ENCODE measurements at regions not wholly inside any gene's neighbourhood (a gene's known extent, or its start where the extent isn't known, plus 50 kb on each side); places are given as distances from the start of the nearest gene placed in this dataset.
"Not testable (repeated sequence)": the region's sequence is repeated elsewhere in the genome, so short reads cannot be mapped to it uniquely, and the experiment has no call there.

DNA sequence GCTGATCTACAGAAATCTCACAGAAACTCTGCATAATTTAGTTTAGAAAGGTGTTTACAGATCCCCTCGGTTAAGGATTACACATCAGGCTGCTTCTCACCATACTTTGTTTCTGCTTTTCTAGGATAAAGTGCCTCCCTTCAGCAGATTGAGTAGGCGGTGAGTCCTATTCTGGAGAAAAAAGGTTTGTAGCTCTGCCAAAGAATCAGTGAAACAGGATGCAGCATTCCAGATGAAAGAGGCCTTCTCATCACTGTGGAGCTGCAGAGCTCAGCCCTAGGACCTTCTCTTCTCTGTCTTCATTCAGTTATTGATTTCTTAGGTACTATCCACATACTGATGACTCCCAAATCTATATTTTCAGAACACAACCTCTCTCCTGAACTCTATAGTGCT lies 155.5 kb upstream of the KRR1 start:
- no peak for DNase-seq (ENCODE audit: low spot score)

DNA sequence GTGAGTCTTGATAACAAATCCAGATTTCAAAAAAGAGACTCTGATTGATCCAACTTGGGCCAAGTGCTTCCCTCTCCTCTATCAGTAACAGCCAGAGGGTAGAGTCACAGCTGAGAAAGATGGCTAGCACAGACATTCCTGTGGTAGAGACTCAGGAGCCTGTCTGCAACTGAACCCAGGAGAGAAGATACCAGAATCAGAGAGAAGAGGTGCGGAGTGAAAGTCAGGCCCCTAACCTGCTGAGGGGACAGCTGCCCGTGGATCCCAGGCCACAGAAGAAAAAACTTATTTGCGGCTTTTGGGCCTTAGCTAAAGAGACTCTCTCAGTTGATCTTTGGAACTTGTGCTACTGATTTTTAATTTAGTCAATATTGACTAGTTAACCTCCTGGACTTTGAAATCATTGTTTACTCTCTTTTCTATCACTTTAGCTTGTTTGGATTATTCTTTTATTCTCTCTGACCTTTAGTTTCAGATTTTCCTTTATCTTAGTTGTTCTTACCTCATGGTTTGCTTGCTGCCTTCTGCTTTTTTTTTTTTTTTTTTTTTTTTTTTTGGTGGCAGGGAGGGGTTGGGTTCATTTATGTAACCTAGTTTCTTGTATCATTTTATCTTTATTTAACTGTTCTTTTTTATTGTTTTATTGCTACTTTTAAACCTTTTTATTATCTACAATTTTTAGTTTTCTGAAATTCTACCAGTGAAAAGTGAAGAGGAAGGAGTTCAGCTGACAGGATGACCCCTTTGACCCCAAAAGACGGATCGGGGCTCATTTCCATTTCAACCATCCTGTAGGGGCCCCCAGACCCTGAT lies 154.9 kb upstream of the KRR1 start:
- in situ Hi-C loops (cut with HindIII; ENCODE audit: low sequenced_read_pairs) = no loop called here
- DNase-seq (ENCODE audit: low spot score) = no peak

More for the DNA sequence above, 155.5 kb upstream of the KRR1 start:
- in situ Hi-C loops (cut with HindIII; ENCODE audit: low sequenced_read_pairs) = no loop called here

DNA sequence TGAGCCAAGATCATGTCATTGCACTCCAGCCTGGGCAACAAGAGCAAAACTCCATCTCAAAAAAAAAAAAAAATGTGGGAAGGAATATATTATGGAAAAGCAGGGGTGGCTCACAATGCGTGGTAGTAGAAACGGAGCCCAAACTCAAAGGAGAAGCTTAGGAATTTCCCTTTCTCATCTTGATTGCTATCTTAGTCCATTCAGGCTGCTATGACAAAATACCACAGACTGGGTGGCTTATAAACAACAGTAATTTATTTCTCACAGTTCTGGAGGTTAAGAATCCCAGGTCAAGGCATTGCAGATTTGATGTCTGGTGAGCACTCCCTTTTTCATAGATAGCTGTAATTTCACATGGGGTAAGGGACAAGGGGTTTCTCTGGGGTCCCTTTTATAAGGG lies 153.8 kb upstream of the KRR1 start:
- no peak for DNase-seq (ENCODE audit: low spot score)

GRCh38 chr12:75662511-75663159 lies 151.2 kb upstream of the KRR1 start:
- no peak for DNase-seq (ENCODE audit: low spot score)
- in situ Hi-C loops (cut with HindIII; ENCODE audit: low sequenced_read_pairs) = no loop called here

More for the DNA sequence above, 153.8 kb upstream of the KRR1 start:
- in situ Hi-C loops (cut with HindIII; ENCODE audit: low sequenced_read_pairs) = no loop called here

GRCh38 chr12:75661908-75662307 lies 150.5 kb upstream of the KRR1 start:
- in situ Hi-C loops (cut with HindIII; ENCODE audit: low sequenced_read_pairs) = no loop called here
- no peak for DNase-seq (ENCODE audit: low spot score)

DNA sequence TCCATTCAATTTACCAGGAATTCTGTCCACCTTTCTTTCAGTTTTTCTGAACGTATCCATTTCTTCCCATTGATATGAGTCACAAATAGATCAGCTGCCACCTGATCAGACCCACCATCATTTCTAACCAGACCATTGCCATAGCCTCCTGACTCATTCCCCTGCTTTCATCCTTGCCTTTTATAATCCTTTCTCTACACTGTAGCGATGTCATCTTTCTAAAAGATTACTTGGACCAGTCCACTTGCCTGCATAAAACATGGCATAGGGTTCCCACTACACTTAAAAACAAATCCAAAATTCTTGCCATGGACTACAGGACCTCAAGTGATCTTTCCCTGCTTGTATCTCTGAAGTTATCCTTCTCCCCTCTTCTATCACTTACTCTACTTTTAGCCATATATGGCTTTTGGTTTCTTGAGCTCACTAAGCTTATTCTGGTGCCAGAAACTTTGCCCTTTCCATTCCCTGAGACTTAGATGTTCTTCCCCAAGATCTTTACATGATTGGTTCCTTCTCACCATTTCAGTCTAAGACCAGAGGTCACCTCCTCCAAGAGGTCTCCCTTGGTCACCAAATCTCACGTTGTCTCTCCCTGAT lies 149.5 kb upstream of the KRR1 start:
- no peak for DNase-seq (ENCODE audit: low spot score)

GRCh38 chr12:75660107-75660530 lies 148.7 kb upstream of the KRR1 start:
- in situ Hi-C loops (cut with HindIII; ENCODE audit: low sequenced_read_pairs) = no loop called here
- DNase-seq (ENCODE audit: low spot score) = no peak

More for the DNA sequence above, 149.5 kb upstream of the KRR1 start:
- in situ Hi-C loops (cut with HindIII; ENCODE audit: low sequenced_read_pairs) = no loop called here

DNA sequence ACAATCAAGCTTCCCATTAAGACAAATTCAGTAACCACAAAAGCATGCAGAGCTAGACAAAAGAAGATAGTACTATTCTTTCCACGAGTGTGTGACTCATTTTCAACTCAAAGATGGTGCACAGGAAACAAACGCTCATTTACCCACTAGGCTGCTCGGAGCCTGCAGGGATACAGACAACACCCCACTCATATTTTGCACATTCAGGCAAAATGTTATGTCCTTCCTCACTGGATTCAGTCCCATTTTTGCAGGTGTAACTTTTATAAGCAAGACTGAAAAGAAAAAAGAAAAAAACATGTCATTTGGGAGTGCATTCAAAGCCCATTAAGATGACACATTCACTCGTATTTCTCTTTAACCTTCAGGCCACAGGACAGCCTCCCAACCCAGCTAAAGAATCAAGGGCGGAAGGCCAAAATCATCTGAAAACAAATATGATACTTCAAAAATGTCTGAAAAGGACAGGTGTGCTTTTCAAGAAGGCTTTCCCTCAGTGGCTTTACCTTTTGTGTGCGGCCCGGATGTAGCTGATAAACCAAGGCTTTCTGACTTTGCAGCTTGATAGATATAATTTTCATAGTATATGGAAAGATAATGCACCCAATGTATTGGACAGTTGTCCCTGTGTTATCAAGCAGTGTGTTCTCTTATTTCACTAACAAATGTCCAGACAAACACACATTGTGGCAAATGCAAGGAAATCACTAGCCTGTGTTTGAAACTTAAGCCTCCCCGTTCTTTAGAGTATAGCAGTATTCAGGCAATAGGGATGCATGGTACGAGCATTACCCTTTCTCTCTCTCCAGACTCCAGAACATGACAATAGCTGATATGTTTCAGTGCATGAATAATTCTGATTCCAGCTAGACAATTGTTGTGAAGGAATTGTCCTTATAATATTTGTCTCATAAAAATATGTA lies 147.8 kb upstream of the KRR1 start:
- in situ Hi-C loops (cut with HindIII; ENCODE audit: low sequenced_read_pairs) = no loop called here
- DNase-seq (ENCODE audit: low spot score) = no peak

- DNase-seq (ENCODE audit: low spot score) = no peak
- in situ Hi-C loops (cut with HindIII; ENCODE audit: low sequenced_read_pairs) = no loop called here
Observed at GRCh38 chr12:75658286-75658685, 146.9 kb upstream of the KRR1 start.

- no peak for DNase-seq (ENCODE audit: low spot score)
- in situ Hi-C loops (cut with HindIII; ENCODE audit: low sequenced_read_pairs) = no loop called here
Observed at GRCh38 chr12:75657831-75658230, 146.4 kb upstream of the KRR1 start.

GRCh38 chr12:75657354-75657753 lies 145.9 kb upstream of the KRR1 start:
- in situ Hi-C loops (cut with HindIII; ENCODE audit: low sequenced_read_pairs); DNase-seq (ENCODE audit: low spot score): not testable (repeated sequence)

GRCh38 chr12:75656648-75657047 lies 145.2 kb upstream of the KRR1 start:
- in situ Hi-C loops (cut with HindIII; ENCODE audit: low sequenced_read_pairs) = no loop called here
- no peak for DNase-seq (ENCODE audit: low spot score)

DNA sequence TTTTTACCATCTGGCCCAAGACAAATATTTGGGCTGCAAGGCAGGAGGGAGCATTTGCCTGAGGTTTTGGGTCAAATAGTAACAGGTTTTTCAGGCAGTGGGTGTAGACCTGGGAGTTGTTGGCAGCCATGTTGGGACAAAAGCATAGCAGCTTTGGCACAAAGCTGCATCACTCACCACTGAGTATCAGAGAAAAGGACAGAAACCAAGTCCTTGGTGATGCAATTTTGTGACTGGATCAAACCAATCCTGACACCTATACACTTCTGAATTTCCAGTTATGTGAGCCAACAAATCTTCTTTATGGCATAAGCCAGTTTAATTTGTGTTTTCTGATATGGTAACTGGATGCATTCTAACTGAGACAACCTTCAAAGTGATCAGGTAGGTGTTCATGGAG lies 144.8 kb upstream of the KRR1 start:
- no peak for DNase-seq (ENCODE audit: low spot score)
- in situ Hi-C loops (cut with HindIII; ENCODE audit: low sequenced_read_pairs) = no loop called here

GRCh38 chr12:75655315-75655806 lies 144.0 kb upstream of the KRR1 start:
- DNase-seq (ENCODE audit: low spot score) = no peak
- in situ Hi-C loops (cut with HindIII; ENCODE audit: low sequenced_read_pairs) = no loop called here

- DNase-seq (ENCODE audit: low spot score) = peak; percentile 18
- in situ Hi-C loops (cut with HindIII; ENCODE audit: low sequenced_read_pairs) = no loop called here
Observed at GRCh38 chr12:75651342-75651695, 139.9 kb upstream of the KRR1 start.

- in situ Hi-C loops (cut with HindIII; ENCODE audit: low sequenced_read_pairs) = no loop called here
- DNase-seq (ENCODE audit: low spot score) = no peak
Observed at GRCh38 chr12:75650595-75651341, 139.4 kb upstream of the KRR1 start.

DNA sequence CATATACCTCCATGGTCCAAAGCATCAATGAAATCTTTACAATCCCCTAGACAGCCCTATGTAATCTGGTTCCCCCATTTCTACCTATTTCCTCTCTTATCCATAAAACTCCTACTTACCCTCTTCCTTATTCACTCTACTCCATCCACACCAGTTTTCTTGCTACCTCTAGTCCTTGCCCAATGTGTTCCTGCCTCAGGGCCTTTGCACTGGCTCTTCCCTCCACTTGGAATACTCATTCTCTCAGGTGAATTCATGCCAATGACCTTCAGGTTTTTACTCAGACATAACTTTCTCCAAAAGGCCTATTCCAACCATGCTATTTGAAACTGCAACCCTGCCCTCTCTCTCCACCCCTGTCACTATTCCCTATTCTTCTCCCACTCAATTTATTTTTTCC lies 138.7 kb upstream of the KRR1 start:
- in situ Hi-C loops (cut with HindIII; ENCODE audit: low sequenced_read_pairs) = no loop called here
- DNase-seq (ENCODE audit: low spot score) = no peak

GRCh38 chr12:75648856-75649255 lies 137.4 kb upstream of the KRR1 start:
- DNase-seq (ENCODE audit: low spot score) = no peak
- in situ Hi-C loops (cut with HindIII; ENCODE audit: low sequenced_read_pairs) = no loop called here
